BLaER1 treated with 17β-estradiol and CSF1 and Interleukin-3, amounts not matched to agents 10 nM and 100 nM (cell line): ENCODE measurements at regions not wholly inside any gene's neighbourhood (a gene's known extent, or its start where the extent isn't known, plus 50 kb on each side); places are given as distances from the start of the nearest gene placed in this dataset.

Source experiments
- H3K27ac ChIP-seq, 11 experiments: shearing (Covaris generic); formaldehyde crosslinking; 2 replicates each; pipeline ENCODE4 v1.8.1; 2022
- H3K27me3 ChIP-seq, 11 experiments: shearing (Covaris generic); formaldehyde crosslinking; 2 replicates each; pipeline ENCODE4 v1.8.1; 2022
- H3K36me3 ChIP-seq, 11 experiments: shearing (Covaris generic); formaldehyde crosslinking; 2 replicates each; pipeline ENCODE4 v1.8.1; 2022
- H3K4me1 ChIP-seq, 10 experiments: shearing (Covaris generic); formaldehyde crosslinking; 2 replicates each; pipeline ENCODE4 v1.8.1; 2022
- H3K4me2 ChIP-seq, 11 experiments: shearing (Covaris generic); formaldehyde crosslinking; 2 replicates each; pipeline ENCODE4 v1.8.1; 2022
- H3K4me3 ChIP-seq, 10 experiments: shearing (Covaris generic); formaldehyde crosslinking; 2 replicates each; pipeline ENCODE4 v1.8.1; 2022
- H3K9ac ChIP-seq, 11 experiments: shearing (Covaris generic); formaldehyde crosslinking; 2 replicates each; pipeline ENCODE4 v1.8.1; 2022
- H3K9me3 ChIP-seq, 11 experiments: shearing (Covaris generic); formaldehyde crosslinking; replicated peaks in 1 of 11; 2 replicates each; pipeline ENCODE4 v1.8.1; 2022
- H4K20me1 ChIP-seq, 11 experiments: shearing (Covaris generic); formaldehyde crosslinking; 2 replicates each; pipeline ENCODE4 v1.8.1; 2022
- Cebpa-rat ChIP-seq, 11 experiments: shearing (Covaris generic); IDR thresholded peaks; 2 replicates each; pipeline ENCODE4 v1.8.1; 2022

DNA sequence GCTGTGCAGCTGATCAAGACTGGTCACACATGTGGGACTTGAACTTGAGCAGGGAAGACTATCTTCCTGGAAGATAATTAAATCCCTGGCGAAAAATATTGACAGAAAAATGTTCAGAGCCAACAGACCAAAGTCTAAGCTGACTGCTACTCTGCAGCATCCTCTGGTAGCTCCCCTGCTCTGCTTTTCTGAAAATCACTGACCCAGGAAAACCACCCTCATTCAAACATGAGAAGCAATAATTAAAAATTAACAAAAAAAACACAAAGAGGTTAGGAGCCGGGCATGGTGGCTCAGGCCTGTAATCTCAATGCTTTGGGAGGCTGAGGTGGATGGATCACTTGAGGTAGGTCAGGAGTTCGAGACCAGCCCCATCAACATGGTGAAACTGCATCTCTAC is 151.9 kb downstream of the SCG2 start:
- Histone ChIP-seq H3K9me3 (peaks cover 33 to 61% (median 48%) of the 10 kb centered on the region in 11 experiments), H3K27ac (no peak overlapping the region), H3K36me3 (no peaks in the 10 kb centered on the region)

DNA sequence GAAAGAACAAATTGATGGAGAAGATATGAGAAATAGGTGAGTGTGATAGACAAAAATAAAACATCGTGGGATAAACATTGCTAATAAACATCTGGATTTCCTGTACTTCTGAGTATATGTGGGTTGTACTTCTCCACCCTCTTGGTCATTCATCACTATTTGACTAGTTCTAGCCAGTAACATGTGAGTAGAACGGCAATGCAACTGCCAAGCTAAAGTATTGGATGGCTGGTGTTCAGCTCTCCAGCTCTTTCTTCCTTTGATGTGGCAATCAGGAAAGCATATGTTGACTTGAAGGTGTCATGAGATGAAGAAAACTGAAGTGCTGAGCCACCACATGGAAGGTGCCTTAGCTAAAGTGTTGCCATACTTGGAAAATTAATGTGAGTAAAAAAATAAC is 144.9 kb downstream of the SCG2 start:
- H3K4me2 ChIP-seq: no peak overlapping the region
- peaks cover 10 to 33% (median 14%) of the 10 kb centered on the region in 11 experiments for H3K9me3 ChIP-seq
- no peaks in the 10 kb centered on the region for H4K20me1 ChIP-seq
- TF ChIP-seq Cebpa-rat (IDR thresholded peaks at IDR 0.05): no peak
- H3K9ac ChIP-seq: no peak overlapping the region
- no peaks in the 10 kb centered on the region for H3K36me3 ChIP-seq
- no peak overlapping the region for H3K4me3 ChIP-seq
- H3K4me1 ChIP-seq: peaks cover 0 to 36% (median 33%) of the 10 kb centered on the region in 10 experiments; a peak in 18 of 20 replicates
- H3K27ac ChIP-seq: peak overlapping the region in 3 of 11 experiments; percentile 16 to 40 (median 29); a peak in 2 of 22 replicates
- no peaks in the 10 kb centered on the region for H3K27me3 ChIP-seq

More for the DNA sequence above, 151.9 kb downstream of the SCG2 start:
- no peaks in the 10 kb centered on the region for H4K20me1 ChIP-seq
- H3K9ac ChIP-seq: no peak overlapping the region
- H3K4me3 ChIP-seq: no peak overlapping the region
- no peaks in the 10 kb centered on the region for H3K4me1 ChIP-seq
- no peak for TF ChIP-seq Cebpa-rat (IDR thresholded peaks at IDR 0.05)
- H3K27me3 ChIP-seq: no peaks in the 10 kb centered on the region
- no peak overlapping the region for H3K4me2 ChIP-seq

DNA sequence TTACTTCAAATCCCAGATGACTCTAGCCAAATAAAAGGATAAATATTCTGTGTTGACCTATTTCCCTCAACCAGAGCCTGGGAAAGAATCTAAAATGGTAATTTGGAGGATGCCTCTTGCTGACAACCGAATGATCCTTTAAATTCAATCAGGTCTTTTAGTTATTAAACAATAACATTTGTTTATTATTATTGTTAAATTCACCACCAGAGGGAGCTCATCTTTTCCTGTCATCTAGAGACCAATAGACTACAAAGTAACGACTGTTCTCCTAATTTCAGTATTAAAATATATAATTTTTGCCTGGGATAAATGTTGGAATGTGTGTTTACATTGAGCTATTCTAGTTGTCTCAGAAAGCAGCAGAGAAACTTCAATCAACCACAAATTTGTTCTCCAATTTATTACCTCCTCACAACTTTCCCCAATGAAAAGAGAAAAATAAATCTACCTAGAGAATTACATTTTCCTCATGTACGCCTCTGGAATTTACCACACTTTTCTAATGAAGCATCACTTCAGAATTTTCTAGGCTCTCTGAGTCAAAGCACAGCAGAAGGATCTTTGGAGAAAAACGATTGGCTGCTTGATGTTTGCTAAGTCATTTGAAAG is 142.7 kb downstream of the SCG2 start:
- no peaks in the 10 kb centered on the region for H3K27me3 ChIP-seq
- no peak overlapping the region for H3K4me3 ChIP-seq
- peaks cover 29 to 44% (median 32%) of the 10 kb centered on the region in 11 experiments for H3K9me3 ChIP-seq
- no peaks in the 10 kb centered on the region for H4K20me1 ChIP-seq
- H3K36me3 ChIP-seq: no peaks in the 10 kb centered on the region
- H3K4me1 ChIP-seq: peaks cover 0 to 57% (median 50%) of the 10 kb centered on the region in 10 experiments; a peak in 18 of 20 replicates
- peak overlapping the region in 2 of 11 experiments; percentile 68 to 75; a peak in 2 of 22 replicates for H3K9ac ChIP-seq
- peak overlapping the region in 7 of 11 experiments; percentile 15 to 82 (median 75); a peak in 9 of 22 replicates for H3K4me2 ChIP-seq
- peak overlapping the region in 9 of 11 experiments; percentile 60 to 97 (median 89); a peak in 17 of 22 replicates for H3K27ac ChIP-seq
- TF ChIP-seq Cebpa-rat (IDR thresholded peaks at IDR 0.05): no peak

DNA sequence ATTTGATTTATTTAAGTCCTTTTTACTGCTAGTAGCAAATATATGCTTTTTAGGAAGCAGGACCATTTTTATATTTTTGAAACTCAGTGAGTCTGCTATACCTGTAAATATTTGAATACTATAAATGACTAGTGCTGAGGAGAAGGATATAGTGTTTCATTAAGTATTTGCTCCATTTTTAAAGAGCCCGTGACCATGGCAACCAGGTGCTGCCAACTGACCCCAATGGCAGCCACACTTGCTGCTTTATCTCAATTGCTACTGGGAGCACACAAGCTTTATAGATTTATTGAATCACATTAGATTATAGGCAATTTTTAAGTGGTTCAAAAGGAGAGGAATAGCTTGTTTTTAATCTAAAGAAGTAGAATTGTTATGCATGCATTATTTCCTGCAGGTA is 142.0 kb downstream of the SCG2 start:
- Histone ChIP-seq H3K27me3 (no peaks in the 10 kb centered on the region), H3K9ac (peak overlapping the region in 6 of 11 experiments; percentile 68 to 83 (median 75); a peak in 11 of 22 replicates), H3K27ac (peak overlapping the region in 10 of 11 experiments; percentile 60 to 97 (median 88); a peak in 21 of 22 replicates), H3K4me1 (peaks cover 0 to 65% (median 57%) of the 10 kb centered on the region in 10 experiments; a peak in 18 of 20 replicates), H3K9me3 (peaks cover 33 to 52% (median 39%) of the 10 kb centered on the region in 11 experiments), H3K4me2 (peak overlapping the region; percentile 0 to 82 (median 67); a peak in 18 of 22 replicates), H3K4me3 (no peak overlapping the region), H4K20me1 (no peaks in the 10 kb centered on the region), H3K36me3 (no peaks in the 10 kb centered on the region)
- no peak for TF ChIP-seq Cebpa-rat (IDR thresholded peaks at IDR 0.05)

DNA sequence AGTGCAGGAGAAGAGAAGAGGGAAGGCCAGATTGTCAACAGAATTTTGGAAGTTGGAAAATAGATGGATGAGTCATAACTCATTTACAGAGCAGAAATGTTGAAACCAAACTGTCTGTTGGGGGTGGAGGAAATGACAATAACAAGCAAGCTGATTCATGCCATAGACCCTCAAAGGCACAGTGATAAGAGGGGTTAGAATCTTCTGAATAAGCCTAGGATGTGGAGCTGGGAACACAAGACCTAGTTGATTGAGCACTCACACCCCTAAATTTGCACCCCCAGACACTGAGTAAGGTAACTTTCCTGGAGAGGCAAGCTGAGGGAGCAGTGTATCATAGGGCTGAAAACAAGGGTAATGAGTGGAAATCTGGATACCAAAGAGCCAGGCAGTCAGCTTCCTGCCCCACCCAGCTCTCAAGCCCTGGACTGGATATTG is 141.4 kb downstream of the SCG2 start:
- Histone ChIP-seq H3K4me1 (peaks cover 0 to 71% (median 63%) of the 10 kb centered on the region in 10 experiments; a peak in 18 of 20 replicates), H3K27me3 (no peaks in the 10 kb centered on the region), H3K9ac (peak overlapping the region in 10 of 11 experiments; percentile 38 to 83 (median 70); a peak in 18 of 22 replicates), H3K4me3 (peak overlapping the region in 2 of 10 experiments; percentile 9 to 54; a peak in 3 of 20 replicates), H3K27ac (peak overlapping the region; percentile 32 to 97 (median 87); a peak in 21 of 22 replicates), H3K36me3 (no peaks in the 10 kb centered on the region), H3K9me3 (peaks cover 33 to 58% (median 45%) of the 10 kb centered on the region in 11 experiments), H3K4me2 (peak overlapping the region; percentile 0 to 82 (median 67); a peak in 20 of 22 replicates), H4K20me1 (no peaks in the 10 kb centered on the region)
- peak in 3 of 11 experiments; percentile 34 to 38 (median 37); a peak in 1 of 22 replicates for TF ChIP-seq Cebpa-rat (IDR thresholded peaks at IDR 0.05)

DNA sequence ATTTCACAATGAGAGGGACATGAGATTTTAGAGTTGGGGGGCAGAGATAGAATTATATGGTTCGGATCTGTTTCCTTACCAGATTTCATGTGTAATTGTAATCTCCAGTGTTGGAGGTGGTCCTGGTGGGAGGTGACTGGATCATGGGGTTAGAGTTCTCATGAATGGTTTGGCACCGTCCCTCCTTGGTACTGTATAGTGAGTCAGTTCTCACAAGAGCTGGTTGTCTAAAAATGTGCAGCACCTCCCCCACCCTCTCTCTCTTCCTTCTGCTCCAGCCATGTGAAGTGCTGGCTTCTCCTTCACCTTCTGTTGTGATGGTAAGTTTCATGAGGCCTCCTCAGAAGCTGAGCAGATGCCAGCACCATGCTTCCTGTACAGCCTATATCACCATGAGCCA is 138.1 kb downstream of the SCG2 start:
- peak overlapping the region in 2 of 10 experiments; percentile 6 to 30; a peak in 1 of 20 replicates for H3K4me3 ChIP-seq
- no peak for TF ChIP-seq Cebpa-rat (IDR thresholded peaks at IDR 0.05)
- peak overlapping the region in 6 of 11 experiments; percentile 39 to 76 (median 70); a peak in 11 of 22 replicates for H3K4me2 ChIP-seq

DNA sequence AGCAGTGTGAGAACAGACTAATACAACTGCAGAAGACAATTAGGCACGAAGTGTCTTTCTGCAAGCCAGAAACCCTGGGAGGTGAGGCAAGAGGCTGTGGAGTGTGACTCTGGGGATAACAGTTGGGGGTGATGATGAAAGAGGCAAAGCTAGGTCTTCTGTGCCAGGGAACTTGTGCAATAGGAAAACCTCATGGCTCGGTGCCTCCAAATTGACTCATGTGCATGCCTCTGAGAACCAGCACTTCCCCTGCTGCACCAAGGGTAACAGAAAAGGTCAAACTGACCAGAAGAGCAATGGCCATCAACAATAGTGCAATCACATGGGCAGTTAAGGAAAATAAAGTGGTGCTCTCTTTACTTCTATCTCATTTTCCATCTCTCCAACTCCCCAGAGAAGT is 136.4 kb downstream of the SCG2 start:
- H3K9me3 ChIP-seq: peaks cover 49 to 81% (median 66%) of the 10 kb centered on the region in 11 experiments

More for the DNA sequence above, 138.1 kb downstream of the SCG2 start:
- Histone ChIP-seq H3K9me3 (peaks cover 44 to 71% (median 62%) of the 10 kb centered on the region in 11 experiments), H4K20me1 (no peaks in the 10 kb centered on the region), H3K36me3 (no peaks in the 10 kb centered on the region), H3K4me1 (peaks cover 1 to 99% (median 78%) of the 10 kb centered on the region in 10 experiments; a peak in 19 of 20 replicates), H3K27ac (peak overlapping the region in 9 of 11 experiments; percentile 30 to 97 (median 89); a peak in 16 of 22 replicates), H3K9ac (peak overlapping the region in 3 of 11 experiments; percentile 65 to 81 (median 70); a peak in 3 of 22 replicates), H3K27me3 (no peaks in the 10 kb centered on the region)

DNA sequence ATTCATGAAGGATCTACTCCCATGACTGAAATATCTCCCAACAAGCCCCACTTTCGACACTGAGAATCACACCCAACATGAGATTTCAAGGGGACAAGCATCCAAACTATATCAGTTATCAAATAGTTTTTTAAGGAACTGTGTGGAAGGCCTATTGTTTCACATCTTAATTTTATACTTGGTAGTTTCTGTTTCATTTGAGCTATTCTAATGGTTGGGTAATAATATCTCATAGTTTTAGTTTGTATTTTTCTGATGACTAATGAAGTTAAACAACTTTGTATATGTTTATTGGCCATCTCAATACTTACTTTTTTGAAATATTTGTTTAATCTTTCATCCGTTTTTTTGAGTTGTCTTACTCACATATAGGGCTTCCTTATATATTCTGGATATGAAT is 135.0 kb downstream of the SCG2 start:
- Histone ChIP-seq H3K4me3 (no peak overlapping the region), H3K9ac (peak overlapping the region in 3 of 11 experiments; percentile 17 to 57 (median 39); a peak in 4 of 22 replicates), H3K9me3 (peaks cover 44 to 81% (median 63%) of the 10 kb centered on the region in 11 experiments), H3K4me1 (peaks cover 9 to 77% (median 57%) of the 10 kb centered on the region in 10 experiments), H4K20me1 (no peaks in the 10 kb centered on the region), H3K27me3 (no peaks in the 10 kb centered on the region), H3K4me2 (peak overlapping the region in 5 of 11 experiments; percentile 23 to 75 (median 46); a peak in 8 of 22 replicates), H3K27ac (peak overlapping the region in 10 of 11 experiments; percentile 21 to 97 (median 88); a peak in 16 of 22 replicates), H3K36me3 (no peaks in the 10 kb centered on the region)
- TF ChIP-seq Cebpa-rat (IDR thresholded peaks at IDR 0.05): no peak

More for the DNA sequence above, 136.4 kb downstream of the SCG2 start:
- Histone ChIP-seq H3K27ac (peak overlapping the region; percentile 24 to 97 (median 87); a peak in 20 of 22 replicates), H3K4me3 (0 out of 20 replicates have a peak overlapping the region, but pooled peaks of 1 of the 10 experiments have one; percentile 11), H3K4me2 (peak overlapping the region in 9 of 11 experiments; percentile 16 to 76 (median 48); a peak in 17 of 22 replicates), H3K27me3 (no peaks in the 10 kb centered on the region), H4K20me1 (no peaks in the 10 kb centered on the region), H3K36me3 (no peaks in the 10 kb centered on the region), H3K4me1 (peaks cover 9 to 91% (median 71%) of the 10 kb centered on the region in 10 experiments), H3K9ac (peak overlapping the region in 6 of 11 experiments; percentile 32 to 81 (median 57); a peak in 10 of 22 replicates)
- peak; percentile 67 to 98 (median 90); a peak in 21 of 22 replicates for TF ChIP-seq Cebpa-rat (IDR thresholded peaks at IDR 0.05)
